ENCODE measurements at regions not wholly inside any gene's neighbourhood (a gene's known extent, or its start where the extent isn't known, plus 50 kb on each side); places are given as distances from the start of the nearest gene placed in this dataset.

- Histone ChIP-seq H3K9me2 (ENCODE audit: low read depth, low read length) (no peaks in the 10 kb centered on the region), H3K79me2 (ENCODE audit: insufficient read depth, low read length) (no peaks in the 10 kb centered on the region), H3K9me3 (ENCODE audit: low read length) (no peaks in the 10 kb centered on the region), H3K4me1 (ENCODE audit: insufficient read depth, low read length, severe bottlenecking) (peaks cover 15% of the 10 kb centered on the region), H3K4me3 (ENCODE audit: low read depth, low read length, poor library complexity, severe bottlenecking) (no peak overlapping the region), H2AFZ (ENCODE audit: low read length) (no peak overlapping the region), H4K20me1 (ENCODE audit: insufficient read depth, low read length) (no peaks in the 10 kb centered on the region), H3K4me2 (ENCODE audit: low read length) (no peak overlapping the region), H3K27ac (ENCODE audit: low read depth, low read length, poor library complexity, severe bottlenecking) (no peak overlapping the region), H3K36me3 (ENCODE audit: insufficient read depth, low read length) (no peaks in the 10 kb centered on the region), H3K9ac (ENCODE audit: low read length) (no peak overlapping the region), H3F3A (ENCODE audit: insufficient read depth, low read length) (no peaks in the 10 kb centered on the region), H3K27me3 (ENCODE audit: insufficient read depth, low read length) (no peaks in the 10 kb centered on the region)
- no peak for TF ChIP-seq EZH2 (IDR thresholded peaks at IDR 0.05; ENCODE audit: borderline replicate concordance, low read length)
- TF ChIP-seq CTCF (IDR thresholded peaks at IDR 0.05; ENCODE audit: low read length) = no peak
These were observed 97.6 kb upstream of the HDGFL1 start for GRCh38 chr6:22471746-22472145.

GRCh38 chr6:22473991-22474682, 95.2 kb upstream of the HDGFL1 start:
- Histone ChIP-seq H3K9ac (ENCODE audit: low read length) (no peak overlapping the region), H3K36me3 (ENCODE audit: insufficient read depth, low read length) (no peaks in the 10 kb centered on the region), H3F3A (ENCODE audit: insufficient read depth, low read length) (no peaks in the 10 kb centered on the region), H3K27me3 (ENCODE audit: insufficient read depth, low read length) (no peaks in the 10 kb centered on the region), H3K4me1 (ENCODE audit: insufficient read depth, low read length, severe bottlenecking) (peaks cover 15% of the 10 kb centered on the region), H3K4me3 (ENCODE audit: low read depth, low read length, poor library complexity, severe bottlenecking) (no peak overlapping the region), H3K9me2 (ENCODE audit: low read depth, low read length) (no peaks in the 10 kb centered on the region), H4K20me1 (ENCODE audit: insufficient read depth, low read length) (no peaks in the 10 kb centered on the region), H3K79me2 (ENCODE audit: insufficient read depth, low read length) (no peaks in the 10 kb centered on the region), H3K4me2 (ENCODE audit: low read length) (no peak overlapping the region), H3K9me3 (ENCODE audit: low read length) (no peaks in the 10 kb centered on the region), H2AFZ (ENCODE audit: low read length) (no peak overlapping the region), H3K27ac (ENCODE audit: low read depth, low read length, poor library complexity, severe bottlenecking) (no peak overlapping the region)
- TF ChIP-seq CTCF (IDR thresholded peaks at IDR 0.05; ENCODE audit: low read length) (no peak), EZH2 (IDR thresholded peaks at IDR 0.05; ENCODE audit: borderline replicate concordance, low read length) (no peak)

GRCh38 chr6:22476811-22477390, 92.5 kb upstream of the HDGFL1 start:
- H3K9me3 ChIP-seq (ENCODE audit: low read length) = no peaks in the 10 kb centered on the region
- H3K4me3 ChIP-seq (ENCODE audit: low read depth, low read length, poor library complexity, severe bottlenecking) = no peak overlapping the region
- no peaks in the 10 kb centered on the region for H3F3A ChIP-seq (ENCODE audit: insufficient read depth, low read length)
- H3K9me2 ChIP-seq (ENCODE audit: low read depth, low read length) = no peaks in the 10 kb centered on the region
- H3K4me2 ChIP-seq (ENCODE audit: low read length) = no peak overlapping the region
- H3K27me3 ChIP-seq (ENCODE audit: insufficient read depth, low read length) = no peaks in the 10 kb centered on the region
- peaks cover under 1% of the 10 kb centered on the region for H3K4me1 ChIP-seq (ENCODE audit: insufficient read depth, low read length, severe bottlenecking)
- H2AFZ ChIP-seq (ENCODE audit: low read length) = no peak overlapping the region
- H3K36me3 ChIP-seq (ENCODE audit: insufficient read depth, low read length) = no peaks in the 10 kb centered on the region
- no peaks in the 10 kb centered on the region for H3K79me2 ChIP-seq (ENCODE audit: insufficient read depth, low read length)
- H3K27ac ChIP-seq (ENCODE audit: low read depth, low read length, poor library complexity, severe bottlenecking) = no peak overlapping the region
- H3K9ac ChIP-seq (ENCODE audit: low read length) = no peak overlapping the region
- no peaks in the 10 kb centered on the region for H4K20me1 ChIP-seq (ENCODE audit: insufficient read depth, low read length)
- TF ChIP-seq EZH2 (IDR thresholded peaks at IDR 0.05; ENCODE audit: borderline replicate concordance, low read length) (no peak), CTCF (IDR thresholded peaks at IDR 0.05; ENCODE audit: low read length) (no peak)
